IPS-18c (cell line): ENCODE measurements at regions not wholly inside any gene's neighbourhood (a gene's known extent, or its start where the extent isn't known, plus 50 kb on each side); places are given as distances from the start of the nearest gene placed in this dataset.

Source experiments
- H3K4me3 ChIP-seq: 2 replicates; pipeline ENCODE4 v1.7.0; 2013; ENCODE audit warnings: low read depth, mild to moderate bottlenecking, low read length, moderate library complexity; ENCODE audit not compliant: insufficient read depth
- H3K9me3 ChIP-seq: one replicate; pipeline ENCODE4 v1.6.1; 2013; ENCODE audit warnings: mild to moderate bottlenecking, low read length, moderate library complexity; ENCODE audit not compliant: control insufficient read depth, insufficient read depth

- no peaks in the 10 kb centered on the region for H3K9me3 ChIP-seq
- no peak overlapping the region for H3K4me3 ChIP-seq
Observed at GRCh38 chr2:195022508-195022830, 634.6 kb upstream of the SLC39A10 start.

- no peak overlapping the region for H3K4me3 ChIP-seq
- H3K9me3 ChIP-seq: no peaks in the 10 kb centered on the region
Observed at GRCh38 chr2:195021711-195022507, 635.1 kb upstream of the SLC39A10 start.

GRCh38 chr2:195018462-195018861, 638.6 kb upstream of the SLC39A10 start:
- Histone ChIP-seq H3K4me3 (no peak overlapping the region), H3K9me3 (no peaks in the 10 kb centered on the region)

- H3K4me3 ChIP-seq: no peak overlapping the region
- no peaks in the 10 kb centered on the region for H3K9me3 ChIP-seq
Observed at GRCh38 chr2:195017890-195018289, 639.1 kb upstream of the SLC39A10 start.

GRCh38 chr2:195016841-195017240, 640.2 kb upstream of the SLC39A10 start:
- H3K9me3 ChIP-seq: no peaks in the 10 kb centered on the region
- H3K4me3 ChIP-seq: no peak overlapping the region

- Histone ChIP-seq H3K9me3 (no peaks in the 10 kb centered on the region), H3K4me3 (no peak overlapping the region)
Observed at GRCh38 chr2:195009202-195009601, 647.8 kb upstream of the SLC39A10 start.

GRCh38 chr2:195006856-195007255, 650.2 kb upstream of the SLC39A10 start:
- no peak overlapping the region for H3K4me3 ChIP-seq
- no peaks in the 10 kb centered on the region for H3K9me3 ChIP-seq

- Histone ChIP-seq H3K9me3 (no peaks in the 10 kb centered on the region), H3K4me3 (no peak overlapping the region)
Observed at GRCh38 chr2:195003881-195004471, 653.0 kb upstream of the SLC39A10 start.

- H3K4me3 ChIP-seq: no peak overlapping the region
- H3K9me3 ChIP-seq: no peaks in the 10 kb centered on the region
Observed at GRCh38 chr2:195001924-195002323, 655.1 kb upstream of the SLC39A10 start.

GRCh38 chr2:194999771-195000170, 657.3 kb upstream of the SLC39A10 start:
- Histone ChIP-seq H3K4me3 (no peak overlapping the region), H3K9me3 (no peaks in the 10 kb centered on the region)

- no peaks in the 10 kb centered on the region for H3K9me3 ChIP-seq
- no peak overlapping the region for H3K4me3 ChIP-seq
Observed at GRCh38 chr2:194992648-194993047, 664.4 kb upstream of the SLC39A10 start.

- Histone ChIP-seq H3K9me3 (no peaks in the 10 kb centered on the region), H3K4me3 (no peak overlapping the region)
Observed at GRCh38 chr2:194985258-194985657, 671.8 kb upstream of the SLC39A10 start.

- H3K9me3 ChIP-seq: no peaks in the 10 kb centered on the region
- no peak overlapping the region for H3K4me3 ChIP-seq
Observed at GRCh38 chr2:194962254-194962653, 694.8 kb upstream of the SLC39A10 start.

GRCh38 chr2:194954218-194954617, 702.8 kb upstream of the SLC39A10 start:
- Histone ChIP-seq H3K4me3 (no peak overlapping the region), H3K9me3 (no peaks in the 10 kb centered on the region)

- Histone ChIP-seq H3K4me3 (no peak overlapping the region), H3K9me3 (no peaks in the 10 kb centered on the region)
Observed at GRCh38 chr2:194946826-194947225, 710.2 kb upstream of the SLC39A10 start.

GRCh38 chr2:194938066-194938465, 719.0 kb upstream of the SLC39A10 start:
- Histone ChIP-seq H3K4me3 (no peak overlapping the region), H3K9me3 (no peaks in the 10 kb centered on the region)

- no peaks in the 10 kb centered on the region for H3K9me3 ChIP-seq
- no peak overlapping the region for H3K4me3 ChIP-seq
Observed at GRCh38 chr2:194927489-194927888, 729.5 kb upstream of the SLC39A10 start.

GRCh38 chr2:194926873-194927272, 730.2 kb upstream of the SLC39A10 start:
- Histone ChIP-seq H3K4me3 (no peak overlapping the region), H3K9me3 (no peaks in the 10 kb centered on the region)

GRCh38 chr2:194925742-194926141, 731.3 kb upstream of the SLC39A10 start:
- Histone ChIP-seq H3K4me3 (no peak overlapping the region), H3K9me3 (no peaks in the 10 kb centered on the region)
